AG08396 (cell line): ENCODE measurements at regions not wholly inside any gene's neighbourhood (a gene's known extent, or its start where the extent isn't known, plus 50 kb on each side); places are given as distances from the start of the nearest gene placed in this dataset.

Experiments used
- DNase-seq: peaks from one replicate; pipeline ENCODE4 v3.0.0; 2012; ENCODE audit warnings: low spot score, mixed read lengths

- DNase-seq, result no peak
Observed at GRCh38 chr20:22466447-22467171, 117.8 kb downstream of the FOXA2 start.

- no peak for DNase-seq
Observed at GRCh38 chr20:22465622-22466446, 118.5 kb downstream of the FOXA2 start.

- no peak for DNase-seq
Observed at GRCh38 chr20:22464312-22465003, 119.9 kb downstream of the FOXA2 start.

GRCh38 chr20:22462975-22463914 is 121.1 kb downstream of the FOXA2 start:
- DNase-seq, result no peak

- DNase-seq, result no peak
Observed at GRCh38 chr20:22460803-22461202, 123.6 kb downstream of the FOXA2 start.

GRCh38 chr20:22460231-22460630 is 124.1 kb downstream of the FOXA2 start:
- no peak for DNase-seq

GRCh38 chr20:22459754-22460153 is 124.6 kb downstream of the FOXA2 start:
- DNase-seq, result no peak

GRCh38 chr20:22456109-22456508 is 128.3 kb downstream of the FOXA2 start:
- no peak for DNase-seq

GRCh38 chr20:22455259-22455658 is 129.1 kb downstream of the FOXA2 start:
- DNase-seq, result no peak

GRCh38 chr20:22453244-22454080 is 130.9 kb downstream of the FOXA2 start:
- no peak for DNase-seq

GRCh38 chr20:22452442-22453011 is 131.8 kb downstream of the FOXA2 start:
- no peak for DNase-seq

GRCh38 chr20:22450537-22450936 is 133.8 kb downstream of the FOXA2 start:
- DNase-seq, result no peak

- DNase-seq, result no peak
Observed at GRCh38 chr20:22449188-22449973, 135.0 kb downstream of the FOXA2 start.

GRCh38 chr20:22447447-22447778 is 137.0 kb downstream of the FOXA2 start:
- no peak for DNase-seq

- DNase-seq, result no peak
Observed at GRCh38 chr20:22446613-22447446, 137.5 kb downstream of the FOXA2 start.

GRCh38 chr20:22442318-22442717 is 142.1 kb downstream of the FOXA2 start:
- no peak for DNase-seq

- DNase-seq, result no peak
Observed at GRCh38 chr20:22438926-22439325, 145.4 kb downstream of the FOXA2 start.

GRCh38 chr20:22438346-22438745 is 146.0 kb downstream of the FOXA2 start:
- DNase-seq, result no peak

GRCh38 chr20:22437354-22437753 is 147.0 kb downstream of the FOXA2 start:
- no peak for DNase-seq
